H9 (cell line): ENCODE measurements at regions not wholly inside any gene's neighbourhood (a gene's known extent, or its start where the extent isn't known, plus 50 kb on each side); places are given as distances from the start of the nearest gene placed in this dataset.

Experiments
- DNase-seq: peaks from one replicate; pipeline ENCODE4 v3.0.0-alpha.2; 2017
- H2AFZ ChIP-seq: one replicate; pipeline ENCODE4 v1.6.1; 2013; ENCODE audit warnings: mild to moderate bottlenecking, low read length, control low read depth, moderate library complexity
- H2AK5ac ChIP-seq: 2 replicates; pipeline ENCODE4 v1.6.1; 2013; ENCODE audit warnings: low read length, control low read depth, mixed read lengths; ENCODE audit not compliant: insufficient read length
- H2BK120ac ChIP-seq: one replicate; pipeline ENCODE4 v1.6.1; 2013; ENCODE audit warnings: low read depth, mild to moderate bottlenecking, low read length, control low read depth, inconsistent platforms; ENCODE audit not compliant: poor library complexity, severe bottlenecking
- H2BK12ac ChIP-seq: 2 replicates; pipeline ENCODE4 v1.6.1; 2013; ENCODE audit warnings: low read length, control low read depth, mixed read lengths, low read depth; ENCODE audit not compliant: insufficient read length
- H2BK15ac ChIP-seq: 2 replicates; pipeline ENCODE4 v1.6.1; 2013; ENCODE audit warnings: low read depth, low read length, control low read depth
- H2BK20ac ChIP-seq: one replicate; pipeline ENCODE4 v1.6.1; 2013; ENCODE audit warnings: low read depth, mild to moderate bottlenecking, low read length, control low read depth, inconsistent platforms; ENCODE audit not compliant: poor library complexity, severe bottlenecking
- H2BK5ac ChIP-seq: 2 replicates; pipeline ENCODE4 v1.6.1; 2013; ENCODE audit warnings: low read length, control low read depth, mixed read lengths; ENCODE audit not compliant: insufficient read length
- H3K14ac ChIP-seq: 2 replicates; pipeline ENCODE4 v1.6.1; 2013; ENCODE audit warnings: low read length, control low read depth; ENCODE audit not compliant: insufficient read depth
- H3K18ac ChIP-seq: 2 replicates; pipeline ENCODE4 v1.6.1; 2013; ENCODE audit warnings: low read depth, mild to moderate bottlenecking, mixed read lengths, low read length, control low read depth; ENCODE audit not compliant: insufficient read length
- H3K23ac ChIP-seq: 2 replicates; pipeline ENCODE4 v1.6.1; 2013; ENCODE audit warnings: low read length, control low read depth, mixed read lengths, low read depth; ENCODE audit not compliant: insufficient read length
- H3K23me2 ChIP-seq: 2 replicates; pipeline ENCODE4 v1.6.1; 2013; ENCODE audit warnings: low read depth, mild to moderate bottlenecking, mixed read lengths, low read length, control low read depth; ENCODE audit not compliant: insufficient read length, poor library complexity, severe bottlenecking
- H3K27ac ChIP-seq: 2 replicates; pipeline ENCODE4 v1.5.1; 2013; ENCODE audit warnings: low read length, control low read depth, mixed read lengths, low read depth; ENCODE audit not compliant: insufficient read length
- H3K27me3 ChIP-seq: 2 replicates; pipeline ENCODE4 v1.6.1; 2013; ENCODE audit warnings: low read length, control low read depth, inconsistent platforms; ENCODE audit not compliant: insufficient read depth
- H3K4ac ChIP-seq: 2 replicates; pipeline ENCODE4 v1.6.1; 2013; ENCODE audit warnings: low read depth, mild to moderate bottlenecking, control low read depth, inconsistent platforms, low read length, moderate library complexity
- H3K4me1 ChIP-seq: 2 replicates; pipeline ENCODE4 v1.6.1; 2013; ENCODE audit warnings: low read length, control low read depth, inconsistent platforms; ENCODE audit not compliant: insufficient read depth
- H3K4me2 ChIP-seq: 2 replicates; pipeline ENCODE4 v1.6.1; 2013; ENCODE audit warnings: low read length, control low read depth, mixed read lengths; ENCODE audit not compliant: insufficient read length, insufficient read depth
- H3K56ac ChIP-seq: 2 replicates; pipeline ENCODE4 v1.6.1; 2013; ENCODE audit warnings: low read depth, mild to moderate bottlenecking, mixed read lengths, low read length, control low read depth; ENCODE audit not compliant: insufficient read length
- H3K79me1 ChIP-seq: 2 replicates; pipeline ENCODE4 v1.6.1; 2013; ENCODE audit warnings: low read depth, mild to moderate bottlenecking, moderate library complexity, low read length, control low read depth, inconsistent platforms; ENCODE audit not compliant: insufficient read depth, poor library complexity, severe bottlenecking
- H3K79me2 ChIP-seq: 2 replicates; pipeline ENCODE4 v1.6.1; 2013; ENCODE audit warnings: low read length, control low read depth, inconsistent platforms; ENCODE audit not compliant: insufficient read depth
- H3K9ac ChIP-seq: 2 replicates; pipeline ENCODE4 v1.6.1; 2013; ENCODE audit warnings: low read length, control low read depth, mixed read lengths; ENCODE audit not compliant: insufficient read length; ENCODE audit errors: extremely low read depth
- H3K9me3 ChIP-seq: one replicate; pipeline ENCODE4 v1.6.1; 2013; ENCODE audit warnings: low read depth, low read length, inconsistent platforms; ENCODE audit not compliant: control insufficient read depth
- H3T11ph ChIP-seq: one replicate; pipeline ENCODE4 v1.6.1; 2013; ENCODE audit warnings: mild to moderate bottlenecking, low read length, control low read depth, inconsistent platforms
- H4K20me1 ChIP-seq: one replicate; pipeline ENCODE4 v1.6.1; 2013; ENCODE audit not compliant: control insufficient read depth, insufficient read length, insufficient read depth
- H4K5ac ChIP-seq: 2 replicates; pipeline ENCODE4 v1.6.1; 2013; ENCODE audit warnings: low read depth, mild to moderate bottlenecking, mixed read lengths, low read length, control low read depth; ENCODE audit not compliant: insufficient read length
- H4K8ac ChIP-seq: replicated peaks from 2 replicates; pipeline ENCODE4 v1.6.1; 2013; ENCODE audit warnings: low read length, control low read depth, mixed read lengths, low read depth; ENCODE audit not compliant: insufficient read length
- H4K91ac ChIP-seq: 2 replicates; pipeline ENCODE4 v1.6.1; 2013; ENCODE audit warnings: low read depth, mild to moderate bottlenecking, moderate library complexity, mixed read lengths, low read length, control low read depth; ENCODE audit not compliant: insufficient read length
- H3K27ac Mint-ChIP-seq, 3 experiments: 2 replicates in 2 of 3; 3 replicates in 1 of 3; pipeline ENCODE4 v1.8.0; 2020 to 2021; ENCODE audit warnings: mixed read lengths in 3 of 3, mild to moderate bottlenecking in 1 of 3, moderate library complexity in 1 of 3
- H3K27me3 Mint-ChIP-seq: 2 replicates; pipeline ENCODE4 v1.8.0; 2021; ENCODE audit warnings: low read depth, mild to moderate bottlenecking, moderate library complexity, mixed read lengths
- H3K36me3 Mint-ChIP-seq, 3 experiments: 2 replicates in 2 of 3; 3 replicates in 1 of 3; pipeline ENCODE4 v1.8.0; 2020 to 2021; ENCODE audit warnings: low read depth in 3 of 3, mixed read lengths in 3 of 3; ENCODE audit not compliant: insufficient read depth in 1 of 3
- H3K4me1 Mint-ChIP-seq, 2 experiments: 2 replicates each; pipeline ENCODE4 v1.8.0; 2020; ENCODE audit warnings: mixed read lengths in 2 of 2
- H3K4me3 Mint-ChIP-seq, 2 experiments: 2 replicates in 1 of 2; 3 replicates in 1 of 2; pipeline ENCODE4 v1.8.0; 2020 to 2021; ENCODE audit warnings: mild to moderate bottlenecking in 2 of 2, mixed read lengths in 2 of 2, moderate library complexity in 1 of 2
- H3K9me3 Mint-ChIP-seq, 2 experiments: 2 replicates in 1 of 2; 3 replicates in 1 of 2; pipeline ENCODE4 v1.8.0; 2020; ENCODE audit warnings: mild to moderate bottlenecking in 2 of 2, mixed read lengths in 2 of 2, moderate library complexity in 1 of 2
- CTCF ChIP-seq: fragments of 200-600 bp; sonication (generic); conservative IDR thresholded peaks from 3 replicates; pipeline ENCODE4 v1.8.0; 2021; ENCODE audit warnings: antibody characterized with exemption, mild to moderate bottlenecking
- WGBS: extraction: QIAGEN DNeasy Blood & Tissue Kit; methylation state at CpG from one replicate; pipeline ENCODE4 v1.1.7; 2013; ENCODE audit warnings: missing lambda C conversion rate, low lambda C conversion rate, mixed read lengths; ENCODE audit not compliant: insufficient read length; ENCODE audit errors: extremely low coverage; 5-methylcytosine and 5-hydroxymethylcytosine counted together

DNA sequence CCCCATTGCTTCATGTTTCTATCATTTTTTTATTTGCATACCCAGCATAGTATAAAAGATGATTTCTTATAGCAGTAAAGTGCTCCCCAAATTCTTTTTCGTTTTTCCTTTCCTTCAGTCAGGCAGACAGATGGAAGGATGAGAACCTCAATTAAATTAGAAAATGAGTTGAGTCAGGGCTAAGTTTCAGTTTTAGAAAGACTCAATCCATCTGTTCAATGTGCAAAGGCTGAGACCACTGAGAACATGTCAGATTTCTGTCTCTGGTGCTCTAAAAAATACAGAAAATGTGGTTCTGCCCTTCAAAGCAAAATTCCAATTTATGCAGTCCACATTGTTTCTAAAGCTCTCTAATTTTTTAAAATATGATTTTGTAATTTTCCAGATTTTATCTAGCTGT is 257.6 kb upstream of the HS3ST5 start:
- Histone ChIP-seq H2AFZ (no peak overlapping the region), H3K4me1 (no peaks in the 10 kb centered on the region), H3K79me2 (no peaks in the 10 kb centered on the region), H2AK5ac (no peak overlapping the region), H2BK5ac (no peak overlapping the region), H2BK120ac (no peak overlapping the region), H3K27ac (no peak overlapping the region), H3K56ac (no peak overlapping the region), H4K91ac (no peak overlapping the region), H2BK15ac (no peak overlapping the region), H2BK20ac (no peak overlapping the region), H3T11ph (no peak overlapping the region), H3K23me2 (no peaks in the 10 kb centered on the region), H4K8ac (no peak overlapping the region), H4K20me1 (no peaks in the 10 kb centered on the region), H3K9me3 (no peaks in the 10 kb centered on the region), H4K5ac (no peak overlapping the region), H3K4me2 (no peak overlapping the region), H3K23ac (no peak overlapping the region), H2BK12ac (no peak overlapping the region), H3K18ac (no peak overlapping the region), H3K79me1 (no peaks in the 10 kb centered on the region), H3K27me3 (no peaks in the 10 kb centered on the region), H3K14ac (no peak overlapping the region), H3K9ac (no peak overlapping the region), H3K4ac (no peak overlapping the region)
- no peak for TF ChIP-seq CTCF
- Mint-ChIP-seq H3K9me3 (no peaks in the 10 kb centered on the region), H3K36me3 (no peaks in the 10 kb centered on the region), H3K27ac (no peak overlapping the region; a peak in 1 of 7 replicates), H3K27me3 (no peaks in the 10 kb centered on the region), H3K4me3 (no peak overlapping the region), H3K4me1 (no peaks in the 10 kb centered on the region)
- no peak for DNase-seq
- no CpG with 5 or more reads among the region's 1 CpG for WGBS
